GM18951 (cell line): ENCODE measurements at regions not wholly inside any gene's neighbourhood (a gene's known extent, or its start where the extent isn't known, plus 50 kb on each side); places are given as distances from the start of the nearest gene placed in this dataset.

Source experiments
- POLR2A ChIP-seq: IDR thresholded peaks from 4 replicates; pipeline ENCODE4 v1.6.1; 2011; ENCODE audit warnings: mild to moderate bottlenecking; ENCODE audit not compliant: insufficient read length, insufficient read depth; ENCODE audit errors: extremely low read depth
- in situ Hi-C: fragments of 300-500 bp; cut with MboI; formaldehyde crosslinking; loops from one replicate; pipeline ENCODE4 v1.12.0; 2022; ENCODE audit warnings: low sequenced_read_pairs, mixed read lengths, inconsistent platforms; ENCODE audit not compliant: unreplicated experiment

DNA sequence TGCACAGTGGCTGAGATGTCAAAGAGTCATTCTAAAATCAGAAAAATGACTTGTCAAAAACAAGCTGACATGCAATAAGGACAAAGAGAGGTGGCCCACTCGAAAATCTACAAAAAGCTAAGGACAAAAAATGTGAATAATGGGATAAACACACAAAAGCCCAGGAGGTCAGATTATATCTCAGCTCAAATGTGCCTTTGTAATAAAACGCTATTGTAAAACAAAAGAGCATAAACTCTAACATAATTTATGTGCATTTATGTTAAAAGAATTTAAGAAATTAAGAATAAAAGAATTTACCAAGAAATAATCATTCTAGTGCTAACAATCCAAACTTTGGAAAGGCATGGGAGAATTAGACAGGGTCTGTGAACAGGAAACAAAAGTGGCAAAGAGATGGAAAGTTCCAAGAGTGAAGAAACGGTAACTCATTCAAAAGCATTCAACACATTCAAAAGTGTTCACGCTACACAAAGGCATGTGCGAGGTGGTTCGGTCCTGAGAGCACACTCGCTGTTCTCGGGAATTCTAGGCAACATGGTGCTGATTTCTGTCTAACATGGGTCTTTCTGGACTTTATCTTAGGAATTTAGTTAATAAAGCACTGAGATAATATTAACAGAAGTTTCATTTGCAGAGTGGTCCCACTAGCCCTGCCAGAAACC lies 197.7 kb downstream of the KATNAL1 start:
- no peak for TF ChIP-seq POLR2A
- in situ Hi-C loops: loop anchor here (10.0 kb wide), 1 partner anchor 335 kb away; no protein-coding TSS in a partner anchor

DNA sequence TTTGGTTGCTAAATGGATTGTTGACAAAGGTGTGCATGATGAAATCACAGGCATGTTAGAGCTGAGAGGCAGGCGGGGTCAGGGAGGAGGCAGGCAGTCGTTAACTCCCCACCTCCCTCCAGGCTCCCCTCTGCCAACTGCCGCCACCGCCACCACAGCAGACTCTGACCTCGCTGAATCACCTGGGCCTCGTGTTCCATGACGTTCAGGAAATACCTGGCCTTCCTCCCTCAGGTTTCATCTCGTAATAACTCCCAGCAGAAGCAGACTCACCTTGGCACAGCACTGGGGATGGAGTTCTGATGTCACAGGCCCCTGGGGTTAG lies 198.5 kb downstream of the KATNAL1 start:
- no peak for TF ChIP-seq POLR2A
- in situ Hi-C loops: no loop called here

- TF ChIP-seq POLR2A: no peak
- in situ Hi-C loops: no loop called here
Observed at GRCh38 chr13:30108216-30108912, 199.0 kb downstream of the KATNAL1 start.

- in situ Hi-C loops: no loop called here
Observed at GRCh38 chr13:30107521-30108136, 199.7 kb downstream of the KATNAL1 start.

DNA sequence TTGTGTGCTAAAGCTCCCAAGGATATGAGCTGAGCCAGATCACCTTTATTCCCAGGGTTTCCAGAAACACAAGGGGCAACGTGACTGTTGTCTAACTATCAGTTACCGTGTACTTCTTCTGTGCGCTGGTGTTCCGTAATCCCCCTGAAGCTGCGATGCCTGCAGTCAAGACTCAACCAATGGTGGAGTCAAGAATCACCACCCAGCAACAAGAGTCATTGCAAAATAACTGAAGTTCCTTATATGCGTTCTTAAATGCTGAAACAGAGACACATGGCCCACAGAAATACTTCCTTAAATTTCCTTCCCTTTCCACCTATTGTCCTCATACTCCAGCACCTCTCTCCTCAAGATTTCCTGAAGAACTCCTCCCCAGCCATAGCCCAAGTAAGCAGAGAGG lies 200.2 kb downstream of the KATNAL1 start:
- in situ Hi-C loops: no loop called here
- TF ChIP-seq POLR2A: no peak

More at GRCh38 chr13:30107521-30108136, 199.7 kb downstream of the KATNAL1 start:
- TF ChIP-seq POLR2A: no peak

- in situ Hi-C loops: no loop called here
- TF ChIP-seq POLR2A: no peak
Observed at GRCh38 chr13:30105381-30105780, 202.0 kb downstream of the KATNAL1 start.

GRCh38 chr13:30103161-30103840 lies 204.1 kb downstream of the KATNAL1 start:
- in situ Hi-C loops: no loop called here

DNA sequence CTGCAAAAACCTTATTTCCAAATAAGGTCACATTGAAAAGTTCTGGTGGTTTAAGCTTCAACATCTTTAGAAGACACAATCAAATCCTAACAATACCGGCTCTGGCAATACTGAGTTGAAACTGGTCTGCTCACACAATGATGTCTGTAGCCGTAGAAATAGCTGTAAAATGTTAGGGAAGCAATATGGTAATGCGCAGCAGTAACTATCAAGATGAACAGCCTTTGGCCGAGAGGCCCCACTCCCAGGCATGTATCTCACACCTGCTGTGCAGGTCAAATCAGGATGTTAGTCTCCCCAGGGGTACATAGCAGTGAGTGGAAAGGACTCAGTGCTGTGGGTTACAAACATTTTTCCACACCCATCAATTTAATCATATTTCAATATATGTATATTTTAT lies 207.1 kb downstream of the KATNAL1 start:
- TF ChIP-seq POLR2A: no peak
- in situ Hi-C loops: no loop called here

More at GRCh38 chr13:30103161-30103840, 204.1 kb downstream of the KATNAL1 start:
- TF ChIP-seq POLR2A: no peak

GRCh38 chr13:30097701-30098100 lies 209.7 kb downstream of the KATNAL1 start:
- in situ Hi-C loops: loop anchor here (25.0 kb wide), 1 partner anchor 585 kb away; no protein-coding TSS in a partner anchor

DNA sequence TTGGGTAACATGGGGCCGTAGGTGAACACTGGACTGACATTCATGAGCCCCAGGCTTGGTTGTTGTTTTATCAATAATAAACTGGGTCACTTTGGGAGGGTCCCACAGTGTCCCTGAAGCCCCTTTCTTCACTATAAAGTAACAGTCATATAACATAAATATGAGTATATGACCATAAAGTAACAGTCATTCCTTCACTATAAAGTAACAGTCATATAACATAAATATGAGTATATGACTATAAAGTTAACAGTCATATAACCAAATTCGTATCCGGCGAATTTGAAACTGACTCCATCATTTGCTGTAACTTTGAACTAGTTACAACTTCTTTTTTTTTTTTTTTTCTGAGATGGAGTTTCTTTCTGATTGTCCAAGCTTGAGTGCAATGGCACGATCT lies 210.3 kb downstream of the KATNAL1 start:
- in situ Hi-C loops: loop anchor here (25.0 kb wide), 1 partner anchor 585 kb away; no protein-coding TSS in a partner anchor
- TF ChIP-seq POLR2A: no peak

More at GRCh38 chr13:30097701-30098100, 209.7 kb downstream of the KATNAL1 start:
- no peak for TF ChIP-seq POLR2A

GRCh38 chr13:30094015-30094414 lies 213.3 kb downstream of the KATNAL1 start:
- in situ Hi-C loops: loop anchor here (25.0 kb wide), 1 partner anchor 582 kb away; no protein-coding TSS in a partner anchor
- no peak for TF ChIP-seq POLR2A

GRCh38 chr13:30093236-30093635 lies 214.1 kb downstream of the KATNAL1 start:
- in situ Hi-C loops: loop anchor here (25.0 kb wide), 1 partner anchor 581 kb away; no protein-coding TSS in a partner anchor
- TF ChIP-seq POLR2A: no peak

GRCh38 chr13:30091691-30092090 lies 215.7 kb downstream of the KATNAL1 start:
- TF ChIP-seq POLR2A: no peak
- in situ Hi-C loops: loop anchor here (25.0 kb wide), 1 partner anchor 579 kb away; no protein-coding TSS in a partner anchor
